H9 (cell line): ENCODE measurements at regions not wholly inside any gene's neighbourhood (a gene's known extent, or its start where the extent isn't known, plus 50 kb on each side); places are given as distances from the start of the nearest gene placed in this dataset.

ENCODE experiments used
- DNase-seq: peaks from one replicate; pipeline ENCODE4 v3.0.0-alpha.2; 2017
- H2AFZ ChIP-seq: one replicate; pipeline ENCODE4 v1.6.1; 2013; ENCODE audit warnings: mild to moderate bottlenecking, low read length, control low read depth, moderate library complexity
- H2AK5ac ChIP-seq: 2 replicates; pipeline ENCODE4 v1.6.1; 2013; ENCODE audit warnings: low read length, control low read depth, mixed read lengths; ENCODE audit not compliant: insufficient read length
- H2BK120ac ChIP-seq: one replicate; pipeline ENCODE4 v1.6.1; 2013; ENCODE audit warnings: low read depth, mild to moderate bottlenecking, low read length, control low read depth, inconsistent platforms; ENCODE audit not compliant: poor library complexity, severe bottlenecking
- H2BK12ac ChIP-seq: 2 replicates; pipeline ENCODE4 v1.6.1; 2013; ENCODE audit warnings: low read length, control low read depth, mixed read lengths, low read depth; ENCODE audit not compliant: insufficient read length
- H2BK15ac ChIP-seq: 2 replicates; pipeline ENCODE4 v1.6.1; 2013; ENCODE audit warnings: low read depth, low read length, control low read depth
- H2BK20ac ChIP-seq: one replicate; pipeline ENCODE4 v1.6.1; 2013; ENCODE audit warnings: low read depth, mild to moderate bottlenecking, low read length, control low read depth, inconsistent platforms; ENCODE audit not compliant: poor library complexity, severe bottlenecking
- H2BK5ac ChIP-seq: 2 replicates; pipeline ENCODE4 v1.6.1; 2013; ENCODE audit warnings: low read length, control low read depth, mixed read lengths; ENCODE audit not compliant: insufficient read length
- H3K14ac ChIP-seq: 2 replicates; pipeline ENCODE4 v1.6.1; 2013; ENCODE audit warnings: low read length, control low read depth; ENCODE audit not compliant: insufficient read depth
- H3K18ac ChIP-seq: 2 replicates; pipeline ENCODE4 v1.6.1; 2013; ENCODE audit warnings: low read depth, mild to moderate bottlenecking, mixed read lengths, low read length, control low read depth; ENCODE audit not compliant: insufficient read length
- H3K23ac ChIP-seq: 2 replicates; pipeline ENCODE4 v1.6.1; 2013; ENCODE audit warnings: low read length, control low read depth, mixed read lengths, low read depth; ENCODE audit not compliant: insufficient read length
- H3K23me2 ChIP-seq: 2 replicates; pipeline ENCODE4 v1.6.1; 2013; ENCODE audit warnings: low read depth, mild to moderate bottlenecking, mixed read lengths, low read length, control low read depth; ENCODE audit not compliant: insufficient read length, poor library complexity, severe bottlenecking
- H3K27ac ChIP-seq: 2 replicates; pipeline ENCODE4 v1.5.1; 2013; ENCODE audit warnings: low read length, control low read depth, mixed read lengths, low read depth; ENCODE audit not compliant: insufficient read length
- H3K27me3 ChIP-seq: 2 replicates; pipeline ENCODE4 v1.6.1; 2013; ENCODE audit warnings: low read length, control low read depth, inconsistent platforms; ENCODE audit not compliant: insufficient read depth
- H3K4ac ChIP-seq: 2 replicates; pipeline ENCODE4 v1.6.1; 2013; ENCODE audit warnings: low read depth, mild to moderate bottlenecking, control low read depth, inconsistent platforms, low read length, moderate library complexity
- H3K4me1 ChIP-seq: 2 replicates; pipeline ENCODE4 v1.6.1; 2013; ENCODE audit warnings: low read length, control low read depth, inconsistent platforms; ENCODE audit not compliant: insufficient read depth
- H3K4me2 ChIP-seq: 2 replicates; pipeline ENCODE4 v1.6.1; 2013; ENCODE audit warnings: low read length, control low read depth, mixed read lengths; ENCODE audit not compliant: insufficient read length, insufficient read depth
- H3K56ac ChIP-seq: 2 replicates; pipeline ENCODE4 v1.6.1; 2013; ENCODE audit warnings: low read depth, mild to moderate bottlenecking, mixed read lengths, low read length, control low read depth; ENCODE audit not compliant: insufficient read length
- H3K79me1 ChIP-seq: 2 replicates; pipeline ENCODE4 v1.6.1; 2013; ENCODE audit warnings: low read depth, mild to moderate bottlenecking, moderate library complexity, low read length, control low read depth, inconsistent platforms; ENCODE audit not compliant: insufficient read depth, poor library complexity, severe bottlenecking
- H3K79me2 ChIP-seq: 2 replicates; pipeline ENCODE4 v1.6.1; 2013; ENCODE audit warnings: low read length, control low read depth, inconsistent platforms; ENCODE audit not compliant: insufficient read depth
- H3K9ac ChIP-seq: 2 replicates; pipeline ENCODE4 v1.6.1; 2013; ENCODE audit warnings: low read length, control low read depth, mixed read lengths; ENCODE audit not compliant: insufficient read length; ENCODE audit errors: extremely low read depth
- H3K9me3 ChIP-seq: one replicate; pipeline ENCODE4 v1.6.1; 2013; ENCODE audit warnings: low read depth, low read length, inconsistent platforms; ENCODE audit not compliant: control insufficient read depth
- H3T11ph ChIP-seq: one replicate; pipeline ENCODE4 v1.6.1; 2013; ENCODE audit warnings: mild to moderate bottlenecking, low read length, control low read depth, inconsistent platforms
- H4K20me1 ChIP-seq: one replicate; pipeline ENCODE4 v1.6.1; 2013; ENCODE audit not compliant: control insufficient read depth, insufficient read length, insufficient read depth
- H4K5ac ChIP-seq: 2 replicates; pipeline ENCODE4 v1.6.1; 2013; ENCODE audit warnings: low read depth, mild to moderate bottlenecking, mixed read lengths, low read length, control low read depth; ENCODE audit not compliant: insufficient read length
- H4K8ac ChIP-seq: replicated peaks from 2 replicates; pipeline ENCODE4 v1.6.1; 2013; ENCODE audit warnings: low read length, control low read depth, mixed read lengths, low read depth; ENCODE audit not compliant: insufficient read length
- H4K91ac ChIP-seq: 2 replicates; pipeline ENCODE4 v1.6.1; 2013; ENCODE audit warnings: low read depth, mild to moderate bottlenecking, moderate library complexity, mixed read lengths, low read length, control low read depth; ENCODE audit not compliant: insufficient read length
- H3K27ac Mint-ChIP-seq, 3 experiments: 2 replicates in 2 of 3; 3 replicates in 1 of 3; pipeline ENCODE4 v1.8.0; 2020 to 2021; ENCODE audit warnings: mixed read lengths in 3 of 3, mild to moderate bottlenecking in 1 of 3, moderate library complexity in 1 of 3
- H3K27me3 Mint-ChIP-seq: 2 replicates; pipeline ENCODE4 v1.8.0; 2021; ENCODE audit warnings: low read depth, mild to moderate bottlenecking, moderate library complexity, mixed read lengths
- H3K36me3 Mint-ChIP-seq, 3 experiments: 2 replicates in 2 of 3; 3 replicates in 1 of 3; pipeline ENCODE4 v1.8.0; 2020 to 2021; ENCODE audit warnings: low read depth in 3 of 3, mixed read lengths in 3 of 3; ENCODE audit not compliant: insufficient read depth in 1 of 3
- H3K4me1 Mint-ChIP-seq, 2 experiments: 2 replicates each; pipeline ENCODE4 v1.8.0; 2020; ENCODE audit warnings: mixed read lengths in 2 of 2
- H3K4me3 Mint-ChIP-seq, 2 experiments: 2 replicates in 1 of 2; 3 replicates in 1 of 2; pipeline ENCODE4 v1.8.0; 2020 to 2021; ENCODE audit warnings: mild to moderate bottlenecking in 2 of 2, mixed read lengths in 2 of 2, moderate library complexity in 1 of 2
- H3K9me3 Mint-ChIP-seq, 2 experiments: 2 replicates in 1 of 2; 3 replicates in 1 of 2; pipeline ENCODE4 v1.8.0; 2020; ENCODE audit warnings: mild to moderate bottlenecking in 2 of 2, mixed read lengths in 2 of 2, moderate library complexity in 1 of 2
- WGBS: extraction: QIAGEN DNeasy Blood & Tissue Kit; methylation state at CpG from one replicate; pipeline ENCODE4 v1.1.7; 2013; ENCODE audit warnings: missing lambda C conversion rate, low lambda C conversion rate, mixed read lengths; ENCODE audit not compliant: insufficient read length; ENCODE audit errors: extremely low coverage; 5-methylcytosine and 5-hydroxymethylcytosine counted together
- TF ChIP-seq, protein P1 (sequence below): fragments of 200-600 bp; sonication (generic); conservative IDR thresholded peaks from 3 replicates; pipeline ENCODE4 v1.8.0; 2021; ENCODE audit warnings: antibody characterized with exemption, mild to moderate bottlenecking

DNA sequence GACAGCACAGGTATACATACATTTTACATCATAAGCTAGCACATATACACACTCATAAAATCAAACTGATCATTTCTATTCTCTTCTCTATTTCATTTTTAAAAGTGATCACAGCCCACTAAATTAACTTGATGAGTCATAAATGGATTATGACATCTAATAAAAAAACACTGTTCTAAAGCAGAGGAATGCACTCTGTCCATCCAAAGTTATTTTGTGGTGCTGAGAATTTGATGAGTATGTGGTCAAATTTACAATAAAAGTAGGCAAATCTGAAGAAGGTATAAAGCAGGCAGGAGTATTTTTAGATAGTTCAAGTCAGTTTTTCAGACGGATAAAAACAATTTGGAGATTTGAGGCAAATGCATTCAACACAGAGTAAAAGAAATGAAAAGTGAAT lies 104.4 kb downstream of the NOL4 start:
- Mint-ChIP-seq H3K4me1 (peaks cover 2 to 7% of the 10 kb centered on the region in 2 experiments), H3K27me3 (peaks cover 15% of the 10 kb centered on the region), H3K36me3 (no peaks in the 10 kb centered on the region), H3K4me3 (no peak overlapping the region), H3K27ac (no peak overlapping the region), H3K9me3 (no peaks in the 10 kb centered on the region; a peak in 1 of 5 replicates)
- H3K27me3 ChIP-seq = no peaks in the 10 kb centered on the region
- H3K4me2 ChIP-seq = no peak overlapping the region
- H4K91ac ChIP-seq = no peak overlapping the region
- no peak overlapping the region for H2BK5ac ChIP-seq
- H2AK5ac ChIP-seq = no peak overlapping the region
- no peak overlapping the region for H3T11ph ChIP-seq
- no peak overlapping the region for H2BK15ac ChIP-seq
- no peaks in the 10 kb centered on the region for H3K79me2 ChIP-seq
- no CpG with 5 or more reads among the region's 1 CpG for WGBS
- no peaks in the 10 kb centered on the region for H3K23me2 ChIP-seq
- H4K8ac ChIP-seq = no peak overlapping the region
- no peak for DNase-seq
- H4K5ac ChIP-seq = no peak overlapping the region
- no peaks in the 10 kb centered on the region; the same call in 1 of the 2 replicates for H3K4me1 ChIP-seq
- H3K14ac ChIP-seq = no peak overlapping the region
- H4K20me1 ChIP-seq = no peaks in the 10 kb centered on the region
- no peak overlapping the region for H2BK12ac ChIP-seq
- TF ChIP-seq, protein P1, sequence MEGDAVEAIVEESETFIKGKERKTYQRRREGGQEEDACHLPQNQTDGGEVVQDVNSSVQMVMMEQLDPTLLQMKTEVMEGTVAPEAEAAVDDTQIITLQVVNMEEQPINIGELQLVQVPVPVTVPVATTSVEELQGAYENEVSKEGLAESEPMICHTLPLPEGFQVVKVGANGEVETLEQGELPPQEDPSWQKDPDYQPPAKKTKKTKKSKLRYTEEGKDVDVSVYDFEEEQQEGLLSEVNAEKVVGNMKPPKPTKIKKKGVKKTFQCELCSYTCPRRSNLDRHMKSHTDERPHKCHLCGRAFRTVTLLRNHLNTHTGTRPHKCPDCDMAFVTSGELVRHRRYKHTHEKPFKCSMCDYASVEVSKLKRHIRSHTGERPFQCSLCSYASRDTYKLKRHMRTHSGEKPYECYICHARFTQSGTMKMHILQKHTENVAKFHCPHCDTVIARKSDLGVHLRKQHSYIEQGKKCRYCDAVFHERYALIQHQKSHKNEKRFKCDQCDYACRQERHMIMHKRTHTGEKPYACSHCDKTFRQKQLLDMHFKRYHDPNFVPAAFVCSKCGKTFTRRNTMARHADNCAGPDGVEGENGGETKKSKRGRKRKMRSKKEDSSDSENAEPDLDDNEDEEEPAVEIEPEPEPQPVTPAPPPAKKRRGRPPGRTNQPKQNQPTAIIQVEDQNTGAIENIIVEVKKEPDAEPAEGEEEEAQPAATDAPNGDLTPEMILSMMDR = no peak
- H2AFZ ChIP-seq = no peak overlapping the region
- no peak overlapping the region for H3K9ac ChIP-seq
- H3K4ac ChIP-seq = no peak overlapping the region
- H3K9me3 ChIP-seq = no peaks in the 10 kb centered on the region
- H3K23ac ChIP-seq = no peak overlapping the region
- no peak overlapping the region for H3K18ac ChIP-seq
- no peak overlapping the region for H2BK120ac ChIP-seq
- H3K79me1 ChIP-seq = no peaks in the 10 kb centered on the region
- no peak overlapping the region for H3K56ac ChIP-seq
- H3K27ac ChIP-seq = no peak overlapping the region
- no peak overlapping the region for H2BK20ac ChIP-seq
